ENCODE measurements at regions not wholly inside any gene's neighbourhood (a gene's known extent, or its start where the extent isn't known, plus 50 kb on each side); places are given as distances from the start of the nearest gene placed in this dataset.

DNA sequence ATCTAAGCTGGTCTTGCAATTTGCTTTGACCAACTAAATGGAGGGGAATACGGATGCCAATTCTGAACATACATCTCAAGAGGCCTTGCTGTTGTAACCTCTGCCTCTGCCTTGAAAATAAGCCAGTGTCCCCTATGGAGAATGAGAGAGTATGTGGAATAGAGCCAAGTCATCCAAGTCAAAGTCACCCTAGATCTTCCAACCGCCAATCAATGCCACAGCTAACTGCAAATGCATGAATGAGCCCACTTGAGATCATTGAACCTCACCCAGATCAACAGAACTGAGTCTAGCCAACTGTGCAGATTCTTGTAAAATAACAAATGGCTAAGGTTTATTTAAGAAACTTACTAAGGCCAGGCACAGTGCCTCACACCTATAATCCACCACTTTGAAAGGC, 139.8 kb upstream of the TANK start:
- ChIA-PET CTCF (no interaction called here), POLR2A (no interaction called here)
- no peak for ATAC-seq
- no peak for TF ChIP-seq CTCF (IDR thresholded peaks at IDR 0.05)
- TF ChIP-seq TCF7L2 (IDR thresholded peaks at IDR 0.05; ENCODE audit: low read depth, low read length) = no peak
- TF ChIP-seq, protein P1, sequence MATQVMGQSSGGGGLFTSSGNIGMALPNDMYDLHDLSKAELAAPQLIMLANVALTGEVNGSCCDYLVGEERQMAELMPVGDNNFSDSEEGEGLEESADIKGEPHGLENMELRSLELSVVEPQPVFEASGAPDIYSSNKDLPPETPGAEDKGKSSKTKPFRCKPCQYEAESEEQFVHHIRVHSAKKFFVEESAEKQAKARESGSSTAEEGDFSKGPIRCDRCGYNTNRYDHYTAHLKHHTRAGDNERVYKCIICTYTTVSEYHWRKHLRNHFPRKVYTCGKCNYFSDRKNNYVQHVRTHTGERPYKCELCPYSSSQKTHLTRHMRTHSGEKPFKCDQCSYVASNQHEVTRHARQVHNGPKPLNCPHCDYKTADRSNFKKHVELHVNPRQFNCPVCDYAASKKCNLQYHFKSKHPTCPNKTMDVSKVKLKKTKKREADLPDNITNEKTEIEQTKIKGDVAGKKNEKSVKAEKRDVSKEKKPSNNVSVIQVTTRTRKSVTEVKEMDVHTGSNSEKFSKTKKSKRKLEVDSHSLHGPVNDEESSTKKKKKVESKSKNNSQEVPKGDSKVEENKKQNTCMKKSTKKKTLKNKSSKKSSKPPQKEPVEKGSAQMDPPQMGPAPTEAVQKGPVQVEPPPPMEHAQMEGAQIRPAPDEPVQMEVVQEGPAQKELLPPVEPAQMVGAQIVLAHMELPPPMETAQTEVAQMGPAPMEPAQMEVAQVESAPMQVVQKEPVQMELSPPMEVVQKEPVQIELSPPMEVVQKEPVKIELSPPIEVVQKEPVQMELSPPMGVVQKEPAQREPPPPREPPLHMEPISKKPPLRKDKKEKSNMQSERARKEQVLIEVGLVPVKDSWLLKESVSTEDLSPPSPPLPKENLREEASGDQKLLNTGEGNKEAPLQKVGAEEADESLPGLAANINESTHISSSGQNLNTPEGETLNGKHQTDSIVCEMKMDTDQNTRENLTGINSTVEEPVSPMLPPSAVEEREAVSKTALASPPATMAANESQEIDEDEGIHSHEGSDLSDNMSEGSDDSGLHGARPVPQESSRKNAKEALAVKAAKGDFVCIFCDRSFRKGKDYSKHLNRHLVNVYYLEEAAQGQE (IDR thresholded peaks at IDR 0.05; ENCODE audit: insufficient read depth in 1 of 2, low read depth in 2 of 2, low read length in 1 of 2) = no peak
- no peak for TF ChIP-seq POLR2AphosphoS5 (IDR thresholded peaks at IDR 0.05; ENCODE audit: low read depth, low read length)
- no peak for TF ChIP-seq SIN3A (IDR thresholded peaks at IDR 0.05; ENCODE audit: borderline replicate concordance, insufficient read depth, low read depth, low read length)
- Histone ChIP-seq H3K27me3 (ENCODE audit: control insufficient read depth, insufficient read depth, low read length) (no peaks in the 10 kb centered on the region), H3K9me3 (ENCODE audit: control insufficient read depth, insufficient read depth, low read depth, low read length) (no peaks in the 10 kb centered on the region), H3K27ac (ENCODE audit: low read length) (no peak overlapping the region), H3K36me3 (ENCODE audit: control insufficient read depth, insufficient read depth, low read length) (no peaks in the 10 kb centered on the region), H3K4me1 (ENCODE audit: control insufficient read depth, insufficient read depth, low read length) (no peaks in the 10 kb centered on the region), H3K4me3 (ENCODE audit: low read depth in 2 of 2, low read length in 2 of 2) (no peak overlapping the region)
- in situ Hi-C loops (cut with HindIII; ENCODE audit: low pct_unique_long_range_greater_than_20kb, low sequenced_read_pairs) (no loop called here), intact Hi-C loops (cut with micrococcal nuclease; ENCODE audit: unreplicated experiment) (no loop called here)
- DNase-seq (ENCODE audit: low read depth, low spot score) = no peak
- no TSS peak for BruUV-seq (replicated peaks)

GRCh38 chr2:161028581-161028980, 131.6 kb upstream of the TANK start:
- ChIA-PET POLR2A (no interaction called here), CTCF (no interaction called here)
- Histone ChIP-seq H3K4me3 (ENCODE audit: low read depth in 2 of 2, low read length in 2 of 2) (no peak overlapping the region), H3K4me1 (ENCODE audit: control insufficient read depth, insufficient read depth, low read length) (no peaks in the 10 kb centered on the region), H3K36me3 (ENCODE audit: control insufficient read depth, insufficient read depth, low read length) (no peaks in the 10 kb centered on the region), H3K9me3 (ENCODE audit: control insufficient read depth, insufficient read depth, low read depth, low read length) (no peaks in the 10 kb centered on the region), H3K27ac (ENCODE audit: low read length) (no peak overlapping the region), H3K27me3 (ENCODE audit: control insufficient read depth, insufficient read depth, low read length) (no peaks in the 10 kb centered on the region)
- no TSS peak for BruUV-seq (replicated peaks)
- DNase-seq (ENCODE audit: low read depth, low spot score) = no peak
- ATAC-seq = no peak
- intact Hi-C loops (cut with micrococcal nuclease; ENCODE audit: unreplicated experiment) = no loop called here
- TF ChIP-seq SIN3A (IDR thresholded peaks at IDR 0.05; ENCODE audit: borderline replicate concordance, insufficient read depth, low read depth, low read length) = no peak
- in situ Hi-C loops (cut with HindIII; ENCODE audit: low pct_unique_long_range_greater_than_20kb, low sequenced_read_pairs) = no loop called here

GRCh38 chr2:161029321-161029720, 130.9 kb upstream of the TANK start:
- in situ Hi-C loops (cut with HindIII; ENCODE audit: low pct_unique_long_range_greater_than_20kb, low sequenced_read_pairs) = no loop called here
- no peak overlapping the region for H3K27ac ChIP-seq (ENCODE audit: low read length)
- no peaks in the 10 kb centered on the region for H3K27me3 ChIP-seq (ENCODE audit: control insufficient read depth, insufficient read depth, low read length)
- BruUV-seq (replicated peaks) = no TSS peak
- ATAC-seq (no peak), DNase-seq (ENCODE audit: low read depth, low spot score) (no peak)
- POLR2A ChIA-PET = no interaction called here
- intact Hi-C loops (cut with micrococcal nuclease; ENCODE audit: unreplicated experiment) = no loop called here
- CTCF ChIA-PET = no interaction called here
- no peaks in the 10 kb centered on the region for H3K9me3 ChIP-seq (ENCODE audit: control insufficient read depth, insufficient read depth, low read depth, low read length)
- no peak for TF ChIP-seq CTCF (IDR thresholded peaks at IDR 0.05)
- TF ChIP-seq SIN3A (IDR thresholded peaks at IDR 0.05; ENCODE audit: borderline replicate concordance, insufficient read depth, low read depth, low read length) = no peak
- no peak for TF ChIP-seq TCF7L2 (IDR thresholded peaks at IDR 0.05; ENCODE audit: low read depth, low read length)
- TF ChIP-seq, protein P1 (IDR thresholded peaks at IDR 0.05; ENCODE audit: insufficient read depth in 1 of 2, low read depth in 2 of 2, low read length in 1 of 2) = no peak
- no peak for TF ChIP-seq POLR2AphosphoS5 (IDR thresholded peaks at IDR 0.05; ENCODE audit: low read depth, low read length)
- H3K36me3 ChIP-seq (ENCODE audit: control insufficient read depth, insufficient read depth, low read length) = no peaks in the 10 kb centered on the region
- no peaks in the 10 kb centered on the region for H3K4me1 ChIP-seq (ENCODE audit: control insufficient read depth, insufficient read depth, low read length)
- no peak overlapping the region for H3K4me3 ChIP-seq (ENCODE audit: low read depth in 2 of 2, low read length in 2 of 2)

Measured in Panc1 (cell line).